ENCODE measurements at regions not wholly inside any gene's neighbourhood (a gene's known extent, or its start where the extent isn't known, plus 50 kb on each side); places are given as distances from the start of the nearest gene placed in this dataset.

DNA sequence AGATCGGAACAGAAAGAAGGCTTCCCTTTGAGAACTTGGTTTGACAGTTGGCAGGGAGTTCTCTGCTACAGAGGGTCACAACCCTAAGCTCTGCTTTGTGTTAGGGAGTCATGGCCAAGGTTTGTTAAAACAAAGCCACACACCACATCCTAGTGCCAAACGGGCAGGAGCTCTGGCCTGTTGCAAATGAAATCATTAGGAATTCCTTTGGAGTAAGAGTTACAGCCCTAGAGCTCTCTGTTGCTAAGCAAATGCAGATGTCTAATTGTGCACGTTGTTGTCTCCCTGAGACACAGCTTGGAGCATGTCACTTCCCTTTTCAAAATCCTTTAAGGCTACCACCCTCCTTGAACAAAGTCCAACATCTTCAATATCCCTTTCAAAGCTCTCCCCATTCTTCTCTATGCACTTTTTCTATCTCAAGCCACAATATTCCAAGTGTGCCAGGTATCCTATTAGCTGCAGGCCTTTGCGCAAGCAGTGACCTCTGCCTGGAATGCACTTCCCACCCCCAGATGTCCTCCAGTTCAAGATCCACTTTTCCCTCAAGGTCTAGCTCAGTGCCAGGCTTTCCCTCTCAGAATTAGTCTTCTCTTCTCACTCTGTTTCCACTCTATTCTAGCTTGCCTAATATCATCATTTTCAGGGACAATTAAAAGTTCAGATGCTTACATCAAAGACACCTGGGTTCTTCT, 253.7 kb upstream of the POU2AF2 start:
- TF ChIP-seq, protein P1, sequence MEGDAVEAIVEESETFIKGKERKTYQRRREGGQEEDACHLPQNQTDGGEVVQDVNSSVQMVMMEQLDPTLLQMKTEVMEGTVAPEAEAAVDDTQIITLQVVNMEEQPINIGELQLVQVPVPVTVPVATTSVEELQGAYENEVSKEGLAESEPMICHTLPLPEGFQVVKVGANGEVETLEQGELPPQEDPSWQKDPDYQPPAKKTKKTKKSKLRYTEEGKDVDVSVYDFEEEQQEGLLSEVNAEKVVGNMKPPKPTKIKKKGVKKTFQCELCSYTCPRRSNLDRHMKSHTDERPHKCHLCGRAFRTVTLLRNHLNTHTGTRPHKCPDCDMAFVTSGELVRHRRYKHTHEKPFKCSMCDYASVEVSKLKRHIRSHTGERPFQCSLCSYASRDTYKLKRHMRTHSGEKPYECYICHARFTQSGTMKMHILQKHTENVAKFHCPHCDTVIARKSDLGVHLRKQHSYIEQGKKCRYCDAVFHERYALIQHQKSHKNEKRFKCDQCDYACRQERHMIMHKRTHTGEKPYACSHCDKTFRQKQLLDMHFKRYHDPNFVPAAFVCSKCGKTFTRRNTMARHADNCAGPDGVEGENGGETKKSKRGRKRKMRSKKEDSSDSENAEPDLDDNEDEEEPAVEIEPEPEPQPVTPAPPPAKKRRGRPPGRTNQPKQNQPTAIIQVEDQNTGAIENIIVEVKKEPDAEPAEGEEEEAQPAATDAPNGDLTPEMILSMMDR (IDR thresholded peaks at IDR 0.05), result no peak
- DNase-seq (ENCODE audit: low spot score), result no peak
- no peak overlapping the region for H3K4me3 ChIP-seq

DNA sequence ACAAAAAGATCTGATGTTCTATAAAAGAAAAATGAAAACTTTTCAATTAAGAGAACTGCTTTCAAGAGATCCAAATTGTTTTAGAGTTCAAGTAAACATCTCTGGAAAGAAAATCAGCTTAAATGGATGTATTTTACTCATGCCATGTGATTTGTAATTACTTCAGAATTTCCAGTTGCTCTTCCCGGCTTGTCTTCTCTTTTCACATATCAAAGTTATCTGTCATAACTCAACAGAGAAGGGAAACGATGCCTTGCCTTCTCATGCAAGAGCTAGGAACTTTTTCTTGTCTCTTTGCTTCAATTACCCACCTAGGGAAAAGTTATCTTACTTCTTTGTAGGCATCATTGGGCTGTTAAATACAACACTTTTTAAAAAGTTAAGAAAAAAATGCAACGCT, 255.2 kb upstream of the POU2AF2 start:
- Histone ChIP-seq H3K27ac (no peak overlapping the region), H3K4me3 (no peak overlapping the region)
- TF ChIP-seq, protein P1 (IDR thresholded peaks at IDR 0.05), result no peak
- DNase-seq (ENCODE audit: low spot score), result no peak

More for the DNA sequence above, 253.7 kb upstream of the POU2AF2 start:
- no peak overlapping the region for H3K27ac ChIP-seq

DNA sequence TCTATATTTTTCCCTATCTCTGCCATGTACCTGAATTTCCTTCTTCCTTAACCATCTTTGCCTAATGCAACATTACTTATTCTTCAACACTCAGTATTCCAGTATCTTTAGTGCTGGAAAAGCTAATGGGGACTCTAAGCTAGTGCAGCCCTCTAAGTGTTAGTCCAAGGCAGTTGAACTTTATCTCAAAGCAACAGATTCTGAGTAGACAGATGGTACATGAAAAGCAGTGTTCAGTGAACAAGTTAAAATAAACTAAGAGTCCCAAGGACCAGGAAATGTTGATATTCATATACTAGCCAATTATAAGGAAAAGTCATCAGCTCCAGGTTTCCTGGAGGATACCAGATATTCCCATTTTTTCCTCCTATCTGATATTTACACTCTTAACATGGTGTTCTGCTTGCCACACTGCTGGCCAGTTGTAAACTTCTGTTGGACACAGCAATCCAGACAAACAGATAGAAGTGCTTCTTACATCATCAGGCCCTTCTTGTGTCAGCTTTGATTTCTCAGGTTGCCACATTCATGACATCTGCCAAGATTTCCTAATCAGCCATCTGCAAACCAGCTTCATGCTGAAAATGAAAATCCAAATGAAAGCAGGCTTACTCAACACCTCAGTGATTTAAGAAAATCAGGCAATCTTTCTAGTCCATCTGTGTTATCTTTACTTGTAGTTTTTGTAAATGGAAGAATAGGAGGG, 255.9 kb upstream of the POU2AF2 start:
- H3K27ac ChIP-seq, result no peak overlapping the region
- H3K4me3 ChIP-seq, result no peak overlapping the region
- DNase-seq (ENCODE audit: low spot score), result no peak
- TF ChIP-seq, protein P1 (IDR thresholded peaks at IDR 0.05), result no peak

DNA sequence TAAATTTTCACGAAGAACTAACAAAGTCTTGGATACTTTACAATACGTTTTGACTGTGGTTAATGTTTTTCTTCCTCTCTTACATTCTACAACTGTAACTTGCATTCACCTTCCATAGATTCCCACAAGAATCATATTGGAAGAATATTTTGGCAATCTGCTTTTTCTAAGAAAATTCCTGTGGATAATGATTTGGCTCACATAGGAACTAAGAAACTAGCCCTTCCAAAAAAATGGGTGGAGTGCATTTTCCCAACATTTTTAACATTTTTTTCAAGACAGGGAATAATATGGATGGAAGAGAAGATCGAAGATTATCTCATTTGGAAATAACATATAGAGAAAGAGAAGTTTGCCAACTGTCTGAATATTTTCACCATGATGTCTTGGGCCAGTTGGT, 256.9 kb upstream of the POU2AF2 start:
- TF ChIP-seq, protein P1 (IDR thresholded peaks at IDR 0.05), result no peak
- DNase-seq (ENCODE audit: low spot score), result no peak
- Histone ChIP-seq H3K27ac (no peak overlapping the region), H3K4me3 (no peak overlapping the region)

DNA sequence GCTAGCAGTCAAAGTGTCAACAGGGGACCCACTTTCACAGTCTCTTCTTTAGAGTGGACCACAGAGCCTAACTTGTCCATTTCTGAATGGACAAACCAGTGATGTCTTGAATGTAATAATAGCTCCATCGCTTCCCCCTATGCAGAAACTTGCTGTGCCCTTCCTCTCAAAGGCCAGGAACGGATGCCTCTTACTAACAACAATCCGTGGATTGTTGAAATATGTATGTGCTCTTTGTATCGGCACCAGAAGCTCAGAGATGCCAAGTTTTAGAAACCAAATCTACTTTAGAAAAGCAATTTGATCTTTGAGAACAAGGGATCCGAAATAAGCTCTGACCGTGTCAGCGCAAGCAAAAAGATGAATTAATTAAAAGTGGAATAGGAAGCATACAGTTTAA, 259.5 kb upstream of the POU2AF2 start:
- TF ChIP-seq, protein P1 (IDR thresholded peaks at IDR 0.05), result no peak
- no peak overlapping the region for H3K4me3 ChIP-seq
- no peak overlapping the region for H3K27ac ChIP-seq
- DNase-seq (ENCODE audit: low spot score), result no peak

DNA sequence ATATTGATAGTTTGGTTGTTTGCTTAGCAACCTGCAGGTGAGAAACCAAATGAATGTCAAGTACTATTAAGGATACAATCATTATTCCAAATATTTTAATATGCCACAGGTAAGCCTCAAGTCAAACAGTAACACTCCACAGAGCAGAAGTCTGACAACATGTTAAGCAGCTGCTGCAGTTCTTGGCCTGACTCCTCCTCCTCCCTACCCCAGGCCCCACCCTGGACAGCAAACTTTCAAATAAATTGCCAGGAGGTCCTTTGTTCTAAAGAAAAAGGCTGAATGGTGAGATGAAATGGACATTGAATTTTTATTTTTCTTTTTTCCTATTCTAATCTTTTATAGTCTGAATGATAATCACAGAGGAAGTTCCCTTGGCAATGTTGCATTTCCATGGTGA, 260.0 kb upstream of the POU2AF2 start:
- TF ChIP-seq, protein P1 (IDR thresholded peaks at IDR 0.05), result no peak
- no peak overlapping the region for H3K4me3 ChIP-seq
- no peak overlapping the region for H3K27ac ChIP-seq
- DNase-seq (ENCODE audit: low spot score), result no peak

DNA sequence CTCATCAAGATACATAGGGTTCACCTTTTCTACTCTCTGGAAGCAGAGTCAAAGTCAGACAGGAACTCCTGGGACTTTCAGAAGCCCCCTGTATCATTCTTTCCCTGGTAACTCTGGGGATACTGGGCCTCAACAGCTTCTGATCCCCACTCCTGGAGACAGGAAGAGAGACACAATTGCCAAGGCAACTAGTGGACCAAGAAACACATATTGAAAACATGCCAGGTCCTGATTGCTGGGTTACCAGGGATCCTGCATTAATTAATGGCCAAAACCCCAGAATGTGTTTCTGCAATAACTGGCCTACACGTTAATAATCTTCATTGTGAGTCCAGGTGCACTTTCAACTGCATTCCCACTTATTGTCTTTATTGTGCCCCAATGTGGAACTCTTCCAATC, 260.8 kb upstream of the POU2AF2 start:
- H3K27ac ChIP-seq, result no peak overlapping the region
- no peak for DNase-seq (ENCODE audit: low spot score)
- H3K4me3 ChIP-seq, result no peak overlapping the region
- TF ChIP-seq, protein P1 (IDR thresholded peaks at IDR 0.05), result no peak

All from coronary artery (tissue), 2 donors.